A673 (cell line): ENCODE measurements at regions not wholly inside any gene's neighbourhood (a gene's known extent, or its start where the extent isn't known, plus 50 kb on each side); places are given as distances from the start of the nearest gene placed in this dataset.

Source experiments
- CTCF ChIP-seq: fragments of 300-800, 200-600 bp; sonication (generic); conservative IDR thresholded peaks from 2 replicates; pipeline ENCODE4 v1.5.1; 2017; ENCODE audit warnings: low read depth, mild to moderate bottlenecking, antibody characterized with exemption, low read length, moderate library complexity, mixed read lengths
- EZH2 ChIP-seq: fragments of 200-600 bp; sonication (generic); IDR thresholded peaks from 2 replicates; pipeline ENCODE4 v1.6.1; 2017; ENCODE audit warnings: borderline replicate concordance, low read depth, mild to moderate bottlenecking, mixed read lengths, antibody characterized with exemption, low read length; ENCODE audit not compliant: poor library complexity, severe bottlenecking

GRCh38 chr11:114987186-114987760, 308.9 kb downstream of the NXPE2 start:
- TF ChIP-seq CTCF (no peak), EZH2 (no peak)
